ENCODE measurements at regions not wholly inside any gene's neighbourhood (a gene's known extent, or its start where the extent isn't known, plus 50 kb on each side); places are given as distances from the start of the nearest gene placed in this dataset.

GRCh38 chr7:156147104-156147503 is 334.8 kb upstream of the SHH start:
- no peak for DNase-seq

GRCh38 chr7:156145996-156146395 is 333.7 kb upstream of the SHH start:
- DNase-seq: no peak

- DNase-seq: no peak
These were observed 332.9 kb upstream of the SHH start for GRCh38 chr7:156145184-156145583.

GRCh38 chr7:156143683-156144082 is 331.4 kb upstream of the SHH start:
- no peak for DNase-seq

- DNase-seq: no peak
These were observed 330.9 kb upstream of the SHH start for GRCh38 chr7:156143158-156143557.

- no peak for DNase-seq
These were observed 329.7 kb upstream of the SHH start for GRCh38 chr7:156141941-156142340.

- no peak for DNase-seq
These were observed 328.6 kb upstream of the SHH start for GRCh38 chr7:156140896-156141295.

GRCh38 chr7:156140447-156140846 is 328.2 kb upstream of the SHH start:
- no peak for DNase-seq

GRCh38 chr7:156139633-156140032 is 327.4 kb upstream of the SHH start:
- DNase-seq: no peak

- no peak for DNase-seq
These were observed 326.8 kb upstream of the SHH start for GRCh38 chr7:156139112-156139511.

- no peak for DNase-seq
These were observed 319.6 kb upstream of the SHH start for GRCh38 chr7:156131881-156132280.

- no peak for DNase-seq
These were observed 317.3 kb upstream of the SHH start for GRCh38 chr7:156129522-156129921.

- no peak for DNase-seq
These were observed 316.2 kb upstream of the SHH start for GRCh38 chr7:156128496-156128895.

GRCh38 chr7:156127166-156128134 is 315.2 kb upstream of the SHH start:
- no peak for DNase-seq

- no peak for DNase-seq
These were observed 313.8 kb upstream of the SHH start for GRCh38 chr7:156125841-156126730.

- DNase-seq: no peak
These were observed 312.1 kb upstream of the SHH start for GRCh38 chr7:156124356-156124755.

- DNase-seq: no peak
These were observed 311.1 kb upstream of the SHH start for GRCh38 chr7:156123362-156123761.

- no peak for DNase-seq
These were observed 310.6 kb upstream of the SHH start for GRCh38 chr7:156122752-156123354.

- DNase-seq: no peak
These were observed 309.7 kb upstream of the SHH start for GRCh38 chr7:156121956-156122355.

- DNase-seq: no peak
These were observed 309.2 kb upstream of the SHH start for GRCh38 chr7:156121434-156121833.

GRCh38 chr7:156120552-156120951 is 308.3 kb upstream of the SHH start:
- no peak for DNase-seq

GRCh38 chr7:156119771-156120170 is 307.5 kb upstream of the SHH start:
- DNase-seq: no peak

GRCh38 chr7:156118248-156118645 is 306.0 kb upstream of the SHH start:
- DNase-seq: no peak
